ENCODE measurements at regions not wholly inside any gene's neighbourhood (a gene's known extent, or its start where the extent isn't known, plus 50 kb on each side); places are given as distances from the start of the nearest gene placed in this dataset.

- in situ Hi-C loops (cut with MboI; ENCODE audit: low sequenced_read_pairs) = no loop called here
These were observed 288.7 kb upstream of the PRDM1 start for GRCh38 chr6:105797286-105797979.

GRCh38 chr6:105795913-105796517 is 290.1 kb upstream of the PRDM1 start:
- in situ Hi-C loops (cut with MboI; ENCODE audit: low sequenced_read_pairs) = no loop called here

GRCh38 chr6:105795366-105795765 is 290.8 kb upstream of the PRDM1 start:
- in situ Hi-C loops (cut with MboI; ENCODE audit: low sequenced_read_pairs) = no loop called here

- in situ Hi-C loops (cut with MboI; ENCODE audit: low sequenced_read_pairs) = no loop called here
These were observed 291.3 kb upstream of the PRDM1 start for GRCh38 chr6:105794870-105795269.

- in situ Hi-C loops (cut with MboI; ENCODE audit: low sequenced_read_pairs) = no loop called here
These were observed 291.9 kb upstream of the PRDM1 start for GRCh38 chr6:105794239-105794638.

GRCh38 chr6:105793130-105793529 is 293.0 kb upstream of the PRDM1 start:
- in situ Hi-C loops (cut with MboI; ENCODE audit: low sequenced_read_pairs) = no loop called here

- in situ Hi-C loops (cut with MboI; ENCODE audit: low sequenced_read_pairs) = no loop called here
These were observed 294.4 kb upstream of the PRDM1 start for GRCh38 chr6:105791583-105792318.

GRCh38 chr6:105791179-105791578 is 295.0 kb upstream of the PRDM1 start:
- in situ Hi-C loops (cut with MboI; ENCODE audit: low sequenced_read_pairs) = no loop called here

- in situ Hi-C loops (cut with MboI; ENCODE audit: low sequenced_read_pairs) = no loop called here
These were observed 295.5 kb upstream of the PRDM1 start for GRCh38 chr6:105790635-105791034.

GRCh38 chr6:105789935-105790334 is 296.2 kb upstream of the PRDM1 start:
- in situ Hi-C loops (cut with MboI; ENCODE audit: low sequenced_read_pairs) = no loop called here

- in situ Hi-C loops (cut with MboI; ENCODE audit: low sequenced_read_pairs) = no loop called here
These were observed 298.4 kb upstream of the PRDM1 start for GRCh38 chr6:105787747-105788146.

GRCh38 chr6:105786890-105787655 is 299.1 kb upstream of the PRDM1 start:
- in situ Hi-C loops (cut with MboI; ENCODE audit: low sequenced_read_pairs) = no loop called here

GRCh38 chr6:105786449-105786848 is 299.7 kb upstream of the PRDM1 start:
- in situ Hi-C loops (cut with MboI; ENCODE audit: low sequenced_read_pairs) = no loop called here

- in situ Hi-C loops (cut with MboI; ENCODE audit: low sequenced_read_pairs) = no loop called here
These were observed 300.9 kb upstream of the PRDM1 start for GRCh38 chr6:105785066-105785811.

GRCh38 chr6:105784179-105784578 is 302.0 kb upstream of the PRDM1 start:
- in situ Hi-C loops (cut with MboI; ENCODE audit: low sequenced_read_pairs) = no loop called here

- in situ Hi-C loops (cut with MboI; ENCODE audit: low sequenced_read_pairs) = no loop called here
These were observed 302.7 kb upstream of the PRDM1 start for GRCh38 chr6:105783333-105783935.

GRCh38 chr6:105781915-105782314 is 304.2 kb upstream of the PRDM1 start:
- in situ Hi-C loops (cut with MboI; ENCODE audit: low sequenced_read_pairs) = no loop called here

- in situ Hi-C loops (cut with MboI; ENCODE audit: low sequenced_read_pairs) = no loop called here
These were observed 304.9 kb upstream of the PRDM1 start for GRCh38 chr6:105781248-105781647.

GRCh38 chr6:105780146-105780860 is 305.8 kb upstream of the PRDM1 start:
- in situ Hi-C loops (cut with MboI; ENCODE audit: low sequenced_read_pairs) = no loop called here

- in situ Hi-C loops (cut with MboI; ENCODE audit: low sequenced_read_pairs) = no loop called here
These were observed 307.0 kb upstream of the PRDM1 start for GRCh38 chr6:105779110-105779509.
